ENCODE measurements at regions not wholly inside any gene's neighbourhood (a gene's known extent, or its start where the extent isn't known, plus 50 kb on each side); places are given as distances from the start of the nearest gene placed in this dataset.

GRCh38 chr14:39483682-39484081 lies 51.4 kb upstream of the FBXO33 start:
- H3K27me3 ChIP-seq: no peaks in the 10 kb centered on the region
- H3K4me3 ChIP-seq: no peak overlapping the region
- H3K4me1 ChIP-seq: no peaks in the 10 kb centered on the region
- DNase-seq: no peak
- no peaks in the 10 kb centered on the region for H3K36me3 ChIP-seq
- no peaks in the 10 kb centered on the region for H3K9me3 ChIP-seq (replicated peaks)
- no peak overlapping the region for H3K27ac ChIP-seq

Data from SJCRH30 (cell line).